Stimulated activated naive CD8-positive, alpha-beta T cell treated with anti-CD3 and anti-CD28 coated beads, Interleukin-15, Interleukin-2, amounts not matched to agents 100 U/mL and 50 U/mL, for 24 hours (primary cell): ENCODE measurements at regions not wholly inside any gene's neighbourhood (a gene's known extent, or its start where the extent isn't known, plus 50 kb on each side); places are given as distances from the start of the nearest gene placed in this dataset.
"Not testable (repeated sequence)": the region's sequence is repeated elsewhere in the genome, so short reads cannot be mapped to it uniquely, and the experiment has no call there.

Source experiments
- ATAC-seq: fragments of 150-1000 bp; cut with Tn5 transposase; one replicate; pipeline ENCODE4 v1.10.0; 2021
- DNase-seq: peaks from one replicate; pipeline ENCODE4 v3.0.0; 2021

GRCh38 chr6:814378-815347 lies 121.7 kb upstream of the EXOC2 start:
- no peak for ATAC-seq
- no peak for DNase-seq

DNA sequence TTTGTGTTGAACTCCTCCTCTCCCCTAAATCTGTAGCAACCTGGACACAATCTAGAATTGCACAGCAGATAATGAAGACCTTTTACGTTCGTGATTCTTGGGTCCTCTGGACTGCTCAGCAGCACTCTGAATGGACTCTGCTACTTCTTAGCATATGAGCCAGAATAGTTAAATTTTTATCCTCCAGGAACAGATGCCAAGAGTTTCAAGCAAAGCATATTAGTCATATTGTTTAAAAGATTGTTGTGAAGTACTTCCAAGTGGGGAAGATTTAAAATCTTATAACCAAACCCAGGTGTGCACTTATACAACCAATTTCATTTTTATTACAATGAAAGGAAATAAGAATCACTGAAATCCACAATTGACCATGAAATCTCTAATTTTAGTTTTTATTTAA lies 118.9 kb upstream of the EXOC2 start:
- DNase-seq: no peak
- no peak for ATAC-seq

GRCh38 chr6:811191-811590 lies 118.3 kb upstream of the EXOC2 start:
- DNase-seq (no peak), ATAC-seq (no peak)

DNA sequence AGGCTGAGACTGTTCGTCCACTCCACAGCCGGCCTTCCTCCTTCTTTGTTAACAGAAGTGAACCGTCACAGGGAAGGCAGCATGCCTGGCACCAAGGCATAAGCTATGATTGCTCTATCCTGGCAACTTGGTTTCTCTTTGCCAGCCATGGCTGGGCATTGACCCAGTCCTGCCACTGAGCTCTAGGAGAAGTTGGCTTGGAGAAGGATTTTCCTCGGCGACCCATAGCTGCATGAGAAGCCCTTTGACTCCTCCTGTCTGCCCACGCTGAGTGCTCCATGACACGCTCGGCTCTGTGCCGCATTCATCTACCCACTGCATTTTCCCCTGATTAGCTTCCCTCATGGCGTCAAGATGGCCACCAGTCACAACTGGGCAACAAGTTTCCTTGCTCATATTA lies 111.8 kb upstream of the EXOC2 start:
- no peak for DNase-seq
- no peak for ATAC-seq

DNA sequence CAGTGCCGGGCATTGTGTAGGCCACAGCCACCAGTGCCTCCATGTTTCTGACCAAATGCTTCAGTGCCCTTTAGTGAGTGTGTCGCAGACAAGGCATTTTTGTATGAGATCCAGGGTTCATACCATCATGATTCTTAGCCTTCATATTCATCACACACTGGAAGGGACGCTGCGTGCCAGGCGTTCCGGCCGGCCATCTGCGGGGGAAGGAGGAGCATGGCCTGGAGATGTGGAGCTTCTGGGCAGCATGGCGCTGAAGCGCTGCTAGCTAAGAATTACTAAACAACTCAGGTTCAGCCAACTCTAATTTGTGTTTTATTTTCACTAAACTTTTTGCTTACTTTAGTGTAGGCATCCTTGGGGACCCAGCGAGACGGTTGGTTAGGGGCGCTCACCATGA lies 111.4 kb upstream of the EXOC2 start:
- no peak for ATAC-seq
- DNase-seq: no peak

GRCh38 chr6:803191-803977 lies 110.4 kb upstream of the EXOC2 start:
- DNase-seq (no peak), ATAC-seq (no peak)

DNA sequence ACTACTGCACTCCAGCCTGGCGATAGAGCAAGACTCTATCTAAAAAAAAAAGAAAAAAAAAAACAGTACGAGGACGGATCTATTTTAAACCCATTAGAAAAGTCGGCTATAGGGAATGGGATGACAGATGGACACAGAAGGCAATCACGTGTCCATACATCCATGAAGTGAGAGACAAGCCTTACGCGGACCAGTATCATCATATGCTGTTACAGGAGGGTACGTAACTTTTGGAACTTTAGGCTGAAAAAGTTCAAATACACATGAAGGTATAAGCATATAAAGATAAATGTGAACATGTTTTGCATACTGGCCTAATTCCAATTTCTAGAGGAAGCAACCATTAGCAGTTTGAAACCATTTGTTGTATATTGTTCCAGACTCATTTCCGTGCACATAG lies 109.8 kb upstream of the EXOC2 start:
- DNase-seq (no peak), ATAC-seq (no peak)

- not testable (repeated sequence) for ATAC-seq, DNase-seq
These were observed 109.3 kb upstream of the EXOC2 start for GRCh38 chr6:802223-802622.

DNA sequence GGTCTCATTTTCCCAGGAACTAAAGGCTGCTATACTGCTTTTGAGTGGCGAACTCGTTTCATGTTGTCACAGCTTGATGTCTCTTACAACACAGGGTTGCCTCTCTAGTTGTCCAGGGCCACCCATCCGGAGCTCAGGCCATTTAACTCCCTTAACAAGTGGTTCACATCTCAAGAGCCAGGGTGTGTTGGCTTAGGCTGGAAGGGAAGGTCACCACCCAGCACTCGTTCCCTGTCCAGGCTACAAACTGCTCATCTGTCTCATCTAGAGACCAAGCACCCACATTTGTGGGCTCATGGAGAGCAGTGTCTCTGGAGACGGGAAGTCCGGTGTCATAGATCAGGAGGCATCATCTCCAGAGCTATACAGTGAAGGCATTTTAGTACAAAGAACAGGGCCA lies 106.8 kb upstream of the EXOC2 start:
- no peak for DNase-seq

DNA sequence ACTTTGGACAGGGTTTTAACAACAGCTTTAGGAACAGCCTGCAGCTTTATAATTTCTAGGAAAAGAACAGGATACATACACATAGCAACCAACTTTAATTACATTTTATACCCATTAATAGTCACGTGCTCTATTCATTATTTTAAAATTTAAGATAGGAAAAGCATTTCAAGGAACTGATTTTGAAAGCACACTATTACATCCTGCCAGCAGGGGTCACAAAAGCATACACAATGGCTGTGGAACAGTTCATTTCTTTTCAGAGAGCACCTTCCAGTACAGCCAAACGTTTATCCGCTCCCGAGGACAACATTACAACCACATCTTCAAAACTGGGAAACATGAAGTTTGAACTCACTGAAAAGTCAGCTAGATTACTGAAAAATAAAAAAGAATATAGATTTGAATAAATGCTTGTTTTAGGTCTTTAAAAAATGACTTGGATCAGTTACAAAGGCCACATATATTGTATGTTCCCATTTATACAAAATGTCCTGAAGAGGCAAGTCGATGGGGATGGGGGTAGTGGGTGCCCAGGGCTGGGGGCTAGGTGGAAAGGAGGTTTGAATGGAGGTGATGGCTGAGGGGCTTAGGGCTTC lies 104.6 kb upstream of the EXOC2 start:
- ATAC-seq: no peak
- DNase-seq: peak; percentile 54

More for the DNA sequence above, 106.8 kb upstream of the EXOC2 start:
- no peak for ATAC-seq

- ATAC-seq (no peak), DNase-seq (no peak)
These were observed 102.2 kb upstream of the EXOC2 start for GRCh38 chr6:795046-795685.

DNA sequence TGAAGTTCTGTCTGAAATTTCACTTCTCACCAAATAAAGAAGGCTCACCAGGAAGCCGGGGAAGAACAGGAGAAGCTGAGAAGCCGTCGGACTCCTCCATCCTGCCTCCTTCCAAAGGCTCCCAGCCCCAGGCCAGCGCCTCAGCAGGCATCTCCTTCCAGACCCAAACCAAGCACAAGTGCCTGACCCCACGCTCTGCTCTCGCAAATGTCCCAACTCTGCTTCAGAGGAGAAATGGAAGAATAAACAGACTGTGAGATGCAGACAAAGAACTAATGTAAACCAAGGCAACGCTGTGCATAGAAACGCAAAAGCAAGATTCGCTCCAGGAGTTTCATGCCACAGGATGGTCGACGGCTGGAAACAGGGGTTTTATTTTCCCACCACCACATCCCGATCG lies 100.3 kb upstream of the EXOC2 start:
- no peak for ATAC-seq

GRCh38 chr6:792662-793061 lies 99.7 kb upstream of the EXOC2 start:
- DNase-seq: no peak
- no peak for ATAC-seq

More for the DNA sequence above, 100.3 kb upstream of the EXOC2 start:
- DNase-seq: no peak

- peak; percentile 77 for ATAC-seq
- DNase-seq: peak; percentile 67
These were observed 95.1 kb upstream of the EXOC2 start for GRCh38 chr6:788058-788457.

GRCh38 chr6:786946-787763 lies 94.2 kb upstream of the EXOC2 start:
- no peak for ATAC-seq
- DNase-seq: no peak

GRCh38 chr6:783966-784735 lies 91.2 kb upstream of the EXOC2 start:
- DNase-seq (no peak), ATAC-seq (no peak)

DNA sequence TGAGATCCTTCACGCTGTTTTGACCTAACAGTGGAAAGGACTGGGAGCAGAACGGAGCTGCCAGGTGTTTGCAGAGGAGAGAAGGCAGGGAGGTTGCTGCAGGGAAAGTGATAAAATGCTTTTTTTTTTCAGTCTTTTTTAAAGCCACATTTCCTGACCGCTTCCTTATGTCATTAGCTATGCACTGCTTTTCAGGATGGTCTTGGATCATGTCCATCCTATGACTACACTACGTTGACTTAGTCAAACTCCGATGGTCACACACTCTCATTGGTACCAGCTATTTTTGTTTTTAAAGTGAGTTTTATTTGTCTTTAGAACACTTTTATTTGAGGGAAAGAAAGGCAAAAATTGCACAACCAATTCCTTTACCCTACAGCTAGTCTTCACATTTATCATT lies 89.2 kb upstream of the EXOC2 start:
- DNase-seq (no peak), ATAC-seq (no peak)

DNA sequence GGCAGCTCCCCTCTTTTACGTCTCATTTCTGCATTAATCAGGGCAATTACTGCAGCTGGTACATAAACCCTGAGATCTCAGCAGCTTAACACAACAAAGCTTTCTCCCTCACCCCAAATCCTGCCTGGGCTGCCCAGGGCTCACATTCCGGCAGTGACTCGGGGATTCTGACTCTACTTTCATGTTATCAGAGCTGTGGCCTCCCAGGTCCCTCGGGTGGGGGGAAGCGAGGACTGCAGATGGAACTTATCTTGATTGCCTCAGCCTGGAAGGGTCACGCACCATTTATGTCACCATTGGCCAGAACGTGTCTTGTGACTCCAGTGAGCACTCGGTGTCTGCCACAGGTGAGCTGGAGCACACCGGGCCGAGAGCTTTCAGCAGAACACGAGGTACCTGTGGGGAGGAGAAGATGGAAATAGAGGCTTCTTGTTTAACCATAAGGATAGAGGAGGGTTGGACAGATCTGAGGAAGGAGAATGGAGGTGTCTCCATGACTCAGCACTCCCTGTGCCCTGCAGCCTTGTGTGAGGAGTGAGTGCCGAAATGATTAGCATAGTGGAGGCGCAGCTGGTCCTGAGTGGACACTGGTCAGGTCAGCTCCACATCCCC lies 88.5 kb upstream of the EXOC2 start:
- DNase-seq (no peak), ATAC-seq (no peak)

- ATAC-seq: no peak
These were observed 87.8 kb upstream of the EXOC2 start for GRCh38 chr6:780706-781105.

DNA sequence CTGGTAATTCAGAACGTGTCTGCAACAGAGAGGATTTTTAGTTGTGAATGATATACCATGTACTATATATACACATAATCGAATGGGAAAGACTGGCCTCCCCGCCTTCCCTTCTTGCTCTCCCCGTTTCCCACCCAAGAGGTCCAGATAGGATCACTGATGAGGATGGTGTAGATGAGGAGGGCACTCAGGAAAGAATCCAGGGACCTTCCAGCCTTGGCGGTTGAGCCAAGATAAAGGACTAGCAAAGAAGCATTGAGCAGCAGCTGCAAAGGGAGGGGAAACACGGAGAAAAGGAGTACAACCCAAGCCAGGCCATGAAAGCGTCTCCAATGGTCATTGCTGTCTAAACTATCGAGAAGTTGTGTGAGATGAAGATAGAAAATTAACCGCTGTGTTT lies 84.0 kb upstream of the EXOC2 start:
- ATAC-seq (no peak), DNase-seq (no peak)

More at GRCh38 chr6:780706-781105, 87.8 kb upstream of the EXOC2 start:
- no peak for DNase-seq
